ENCODE measurements at regions not wholly inside any gene's neighbourhood (a gene's known extent, or its start where the extent isn't known, plus 50 kb on each side); places are given as distances from the start of the nearest gene placed in this dataset.

DNA sequence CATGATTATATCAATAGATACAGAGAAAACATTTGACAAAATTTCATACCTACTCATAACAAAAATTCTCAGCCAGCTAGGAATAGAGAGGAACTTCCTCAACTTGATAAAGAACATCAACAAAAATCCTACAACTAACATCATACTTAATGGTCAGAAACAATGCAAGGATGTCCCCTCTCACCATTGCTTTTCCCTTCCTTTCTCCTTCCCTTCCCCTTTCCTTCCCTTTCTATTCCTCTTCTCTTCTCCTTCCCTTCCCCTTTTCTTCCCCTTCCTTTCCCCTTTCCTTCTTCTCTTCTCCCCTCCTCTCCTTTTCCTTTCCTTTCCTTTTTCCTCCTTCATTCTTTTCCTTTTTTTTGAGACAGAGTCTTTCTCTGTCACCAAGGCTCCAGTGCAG lies 418.3 kb upstream of the B3GAT1 start:
- TF ChIP-seq POLR2A (IDR thresholded peaks at IDR 0.05; ENCODE audit: low read length) (no peak), GATA1 (IDR thresholded peaks at IDR 0.05; ENCODE audit: low read depth, low read length) (no peak)
